Upper lobe of left lung (tissue), 4 donors: ENCODE measurements at regions not wholly inside any gene's neighbourhood (a gene's known extent, or its start where the extent isn't known, plus 50 kb on each side); places are given as distances from the start of the nearest gene placed in this dataset.
"Not testable (repeated sequence)": the region's sequence is repeated elsewhere in the genome, so short reads cannot be mapped to it uniquely, and the experiment has no call there.

Experiments
- CTCF ChIP-seq, 6 experiments: fragments of 450-650 bp in 4 of 6; fragments of 200-600 bp in 2 of 6; sonication (generic) in 2 of 6; IDR thresholded peaks; one replicate each; pipeline ENCODE4 v1.5.1; 2016 to 2019; ENCODE audit warnings: antibody characterized with exemption in 6 of 6
- POLR2A ChIP-seq, 4 donors: fragments of 450-650 bp; IDR thresholded peaks; one replicate each; pipeline ENCODE4 v1.5.1; 2016 to 2017; ENCODE audit warnings: antibody characterized with exemption in 4 of 4, mild to moderate bottlenecking in 2 of 4
- POLR2AphosphoS5 ChIP-seq, 2 donors: sonication (generic); formaldehyde crosslinking; IDR thresholded peaks; one replicate each; pipeline ENCODE4 v1.5.1; 2017; ENCODE audit warnings: antibody characterized with exemption in 2 of 2

GRCh38 chr10:46734262-46734642, 155.3 kb downstream of the SYT15 start:
- not testable (repeated sequence) for TF ChIP-seq CTCF, POLR2AphosphoS5, POLR2A (IDR thresholded peaks at IDR 0.05)
